Mucosa of rectum (tissue), 2 donors: ENCODE measurements at regions not wholly inside any gene's neighbourhood (a gene's known extent, or its start where the extent isn't known, plus 50 kb on each side); places are given as distances from the start of the nearest gene placed in this dataset.
A peak's percentile ranks its signal among the peaks of the same experiment; 100 is the strongest.
"Not testable (repeated sequence)": the region's sequence is repeated elsewhere in the genome, so short reads cannot be mapped to it uniquely, and the experiment has no call there.

Experiments
- H3K27ac ChIP-seq, 2 donors: one replicate each; pipeline ENCODE4 v1.7.0; 2013; ENCODE audit warnings: inconsistent platforms in 2 of 2, low read depth in 2 of 2, low read length in 2 of 2
- H3K27me3 ChIP-seq, 2 donors: one replicate each; pipeline ENCODE4 v1.7.0; 2013; ENCODE audit warnings: low read length in 2 of 2; ENCODE audit not compliant: control insufficient read depth in 2 of 2, insufficient read depth in 2 of 2
- H3K36me3 ChIP-seq, 2 donors: one replicate each; pipeline ENCODE4 v1.7.0; 2013; ENCODE audit warnings: low read length in 2 of 2; ENCODE audit not compliant: control insufficient read depth in 2 of 2, insufficient read depth in 2 of 2
- H3K4me1 ChIP-seq, 2 donors: one replicate each; pipeline ENCODE4 v1.7.0; 2013; ENCODE audit warnings: low read length in 2 of 2, mild to moderate bottlenecking in 1 of 2; ENCODE audit not compliant: control insufficient read depth in 2 of 2, insufficient read depth in 2 of 2
- H3K4me3 ChIP-seq, 2 donors: one replicate each; pipeline ENCODE4 v1.7.0; 2013; ENCODE audit warnings: low read length in 2 of 2
- H3K9ac ChIP-seq, 2 donors: one replicate each; pipeline ENCODE4 v1.7.0; 2013; ENCODE audit warnings: low read length in 2 of 2, low read depth in 1 of 2, mild to moderate bottlenecking in 1 of 2
- H3K9me3 ChIP-seq, 2 donors: one replicate each; pipeline ENCODE4 v1.7.0; 2013; ENCODE audit warnings: low read length in 2 of 2; ENCODE audit not compliant: control insufficient read depth in 2 of 2
- donor health status: healthy.
- donor health status: Normal muscosa, but diverticular disease.

DNA sequence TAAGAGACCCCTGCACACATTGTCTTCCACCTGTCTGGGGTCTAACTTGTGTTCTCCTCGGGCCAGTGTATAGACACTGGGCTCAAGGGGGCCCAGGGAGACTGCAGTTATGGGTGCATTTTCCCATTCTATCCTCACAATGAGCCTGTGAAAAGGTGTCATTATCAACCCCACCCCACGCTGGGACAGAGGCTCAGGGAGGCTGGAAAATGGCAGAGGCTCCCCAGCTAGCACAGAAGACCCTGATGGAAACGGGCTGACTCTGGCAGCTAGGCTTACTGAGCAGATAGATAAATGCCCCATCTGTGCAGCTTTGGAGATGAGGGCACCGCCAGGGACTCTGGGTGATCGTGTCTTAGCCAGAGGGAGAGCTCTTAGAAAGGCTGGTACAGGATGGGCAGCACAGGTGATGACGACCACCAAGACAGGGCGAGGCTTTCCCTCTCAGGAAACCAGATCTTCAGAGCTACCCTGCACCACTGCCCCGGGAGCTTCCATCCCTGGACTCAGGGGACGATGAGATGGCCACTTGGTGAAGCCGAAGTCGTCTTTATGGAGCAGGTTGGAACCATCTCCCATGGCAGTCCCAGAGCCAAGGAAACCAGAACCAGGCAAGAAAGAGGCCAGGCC is 58.2 kb upstream of the CHST15 start:
- no peaks in the 10 kb centered on the region for H3K9me3 ChIP-seq
- peak overlapping the region in 1 of 2 donors; percentile 56 for H3K27ac ChIP-seq
- H3K36me3 ChIP-seq: no peaks in the 10 kb centered on the region
- no peak overlapping the region for H3K4me3 ChIP-seq
- H3K9ac ChIP-seq: no peak overlapping the region
- peaks cover 21 to 23% of the 10 kb centered on the region in 2 donors for H3K4me1 ChIP-seq
- H3K27me3 ChIP-seq: peaks cover 0 to 2% of the 10 kb centered on the region in 2 donors

DNA sequence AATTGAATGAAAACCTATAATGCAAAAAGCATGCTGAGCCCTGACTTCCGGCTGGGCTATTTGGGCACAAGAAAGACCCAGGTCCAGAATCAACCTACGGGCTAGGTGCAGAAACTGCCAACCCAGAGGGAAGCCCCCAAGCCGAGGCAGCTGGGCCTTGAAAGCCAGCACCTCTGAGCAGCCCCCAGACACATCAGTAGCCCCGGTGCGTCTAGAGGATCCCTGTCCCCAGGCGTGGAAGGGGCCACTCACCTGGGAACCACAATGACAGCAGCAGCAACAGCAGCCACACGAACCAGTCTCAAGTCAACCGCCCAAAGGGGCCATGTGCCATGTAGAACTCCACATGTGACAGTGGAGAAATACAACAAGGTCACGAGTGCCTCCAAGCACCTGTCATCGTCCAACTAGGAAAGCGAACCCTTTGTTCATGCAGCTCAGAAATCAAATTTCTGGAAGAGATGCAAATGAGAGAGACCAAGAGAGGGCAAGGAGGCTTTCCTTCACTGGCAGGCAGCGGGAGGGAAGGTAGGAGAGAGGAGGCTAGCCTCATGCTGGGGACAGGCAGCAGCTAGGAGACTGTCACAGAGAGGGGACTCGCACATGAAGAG is 57.5 kb upstream of the CHST15 start:
- H3K4me1 ChIP-seq: peaks cover 21 to 23% of the 10 kb centered on the region in 2 donors
- no peak overlapping the region for H3K9ac ChIP-seq
- no peak overlapping the region for H3K27ac ChIP-seq
- no peaks in the 10 kb centered on the region for H3K36me3 ChIP-seq
- H3K27me3 ChIP-seq: peaks cover 0 to 2% of the 10 kb centered on the region in 2 donors
- H3K4me3 ChIP-seq: no peak overlapping the region
- no peaks in the 10 kb centered on the region for H3K9me3 ChIP-seq

DNA sequence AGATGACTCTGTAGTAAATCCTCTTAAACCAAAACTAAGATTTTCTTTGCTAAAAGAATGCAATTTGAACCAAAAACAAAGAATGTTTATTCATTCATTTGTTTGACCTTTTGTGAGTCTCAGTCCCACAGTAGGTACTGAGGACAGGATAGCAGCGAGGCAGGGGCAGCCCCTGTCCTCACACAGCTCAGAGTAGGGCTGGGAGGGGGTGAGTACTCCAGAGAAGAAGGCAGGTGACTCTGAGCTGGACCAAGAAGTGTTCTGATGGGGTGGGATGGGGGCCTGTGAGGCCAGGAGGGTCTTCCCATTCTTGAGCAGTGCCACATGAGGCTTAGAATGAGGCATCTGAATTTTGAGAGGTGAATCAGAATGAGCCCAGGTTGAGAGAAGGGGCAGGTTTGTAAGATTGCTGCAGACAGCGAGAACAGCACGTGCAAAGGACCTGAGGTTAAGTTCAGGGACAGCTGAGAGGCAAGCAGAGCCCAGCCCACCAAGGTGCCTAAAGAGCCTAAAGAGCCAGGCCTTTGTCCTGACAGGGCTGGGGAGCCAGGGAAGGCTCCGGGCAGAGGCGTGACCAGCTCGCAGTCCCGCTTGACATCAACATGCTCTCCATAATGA is 56.9 kb upstream of the CHST15 start:
- Histone ChIP-seq H3K4me1 (peaks cover 21 to 23% of the 10 kb centered on the region in 2 donors), H3K36me3 (no peaks in the 10 kb centered on the region), H3K27me3 (peaks cover 0 to 2% of the 10 kb centered on the region in 2 donors), H3K27ac (no peak overlapping the region), H3K4me3 (no peak overlapping the region), H3K9me3 (no peaks in the 10 kb centered on the region), H3K9ac (no peak overlapping the region)

DNA sequence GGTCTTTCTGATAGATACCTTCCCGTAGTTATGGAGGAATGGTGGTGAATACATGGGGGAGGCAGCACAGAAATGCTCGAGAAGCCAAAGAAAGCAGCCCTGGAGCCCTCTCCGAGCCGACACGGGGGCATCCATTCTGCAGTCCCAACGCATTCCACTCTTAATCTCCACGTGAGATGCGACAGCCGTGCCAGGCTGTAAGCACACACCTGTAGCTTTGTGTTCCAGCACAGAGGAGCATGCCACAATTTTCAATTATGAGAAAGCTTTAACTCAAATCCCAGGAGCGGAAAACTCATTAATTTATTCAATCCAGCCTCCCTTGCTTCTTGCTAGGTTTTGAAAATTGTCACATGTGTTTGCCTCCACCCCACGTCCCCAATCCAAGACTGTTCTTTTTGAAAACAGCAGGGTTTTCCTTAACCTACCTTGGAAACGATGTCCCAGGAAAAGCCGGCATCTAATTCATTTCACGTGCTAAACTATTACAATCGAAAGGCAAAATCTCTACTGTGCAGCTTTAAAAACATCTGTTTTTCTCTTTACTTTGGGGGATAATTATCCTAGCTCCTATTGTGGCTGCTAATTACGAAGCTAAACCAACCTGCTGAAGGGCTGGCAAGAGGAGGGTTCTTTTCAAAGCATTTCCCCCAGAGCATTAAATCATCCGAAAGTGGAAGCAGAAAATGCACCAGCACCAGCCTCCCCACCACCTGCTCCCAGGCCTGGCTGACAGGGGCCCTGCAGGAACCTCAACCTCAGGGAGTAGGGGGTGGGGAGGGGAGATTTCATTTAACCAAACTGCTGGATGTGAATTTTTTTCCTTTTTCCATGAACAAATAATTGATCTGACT is 56.0 kb upstream of the CHST15 start:
- H3K27me3 ChIP-seq: peaks cover 0 to 2% of the 10 kb centered on the region in 2 donors
- H3K36me3 ChIP-seq: no peaks in the 10 kb centered on the region
- H3K27ac ChIP-seq: no peak overlapping the region

DNA sequence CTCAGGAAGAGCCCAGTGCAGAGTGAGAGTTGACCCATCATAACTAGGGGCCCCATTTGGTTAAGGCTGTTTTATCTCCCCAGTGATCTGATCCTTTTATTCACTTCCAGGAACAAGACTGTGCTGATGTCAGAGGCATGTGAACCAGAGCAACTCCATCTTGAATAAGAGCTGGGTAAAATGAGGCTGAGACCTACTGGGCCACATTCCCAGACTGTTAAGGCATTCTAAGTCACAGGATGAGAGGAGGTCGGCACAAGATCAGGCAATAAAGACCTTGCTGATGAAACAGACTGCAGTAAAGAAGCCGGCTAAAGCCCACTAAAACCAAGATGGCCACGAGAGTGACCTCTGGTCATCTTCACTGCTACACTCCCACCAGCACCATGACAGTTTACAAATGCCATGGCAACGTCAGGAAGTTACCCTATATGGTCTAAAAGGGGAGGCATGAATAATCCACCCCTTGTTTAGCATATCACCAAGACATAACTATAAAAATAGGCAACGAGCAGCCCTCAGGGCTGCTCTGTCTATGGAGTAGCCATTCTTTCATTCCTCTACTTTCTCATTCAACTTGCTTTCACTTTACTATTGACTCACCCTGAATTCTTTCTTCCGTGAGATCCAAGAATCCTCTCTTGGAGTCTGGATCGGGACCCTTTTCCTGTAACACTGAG is 55.3 kb upstream of the CHST15 start:
- not testable (repeated sequence) for H3K4me3 ChIP-seq, H3K27ac ChIP-seq, H3K36me3 ChIP-seq, H3K9me3 ChIP-seq, H3K9ac ChIP-seq, H3K27me3 ChIP-seq
- peaks cover 20 to 21% of the 10 kb centered on the region in 2 donors for H3K4me1 ChIP-seq

More for the DNA sequence above, 56.0 kb upstream of the CHST15 start:
- H3K9me3 ChIP-seq: no peaks in the 10 kb centered on the region
- no peak overlapping the region for H3K4me3 ChIP-seq
- H3K9ac ChIP-seq: no peak overlapping the region
- peaks cover 21 to 23% of the 10 kb centered on the region in 2 donors for H3K4me1 ChIP-seq

DNA sequence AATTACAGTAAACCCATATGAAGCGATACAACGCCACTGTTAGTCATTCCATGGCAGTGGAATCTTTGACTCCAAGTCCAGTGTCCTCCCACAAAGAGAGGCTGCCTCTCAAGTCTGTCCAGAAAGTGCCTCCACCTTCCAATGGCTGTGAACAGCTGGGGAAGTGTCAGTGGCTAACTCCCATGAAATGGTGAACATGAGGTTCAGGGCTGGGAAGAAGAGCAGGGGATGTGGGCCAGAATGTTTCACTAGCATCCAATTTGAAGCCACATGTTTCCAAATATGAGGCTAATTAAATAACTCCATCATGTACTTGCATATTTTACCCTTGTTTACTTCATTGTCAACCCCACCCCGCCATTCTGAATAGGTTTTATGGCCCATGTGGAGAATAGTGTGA is 53.1 kb upstream of the CHST15 start:
- peaks cover 0 to 3% of the 10 kb centered on the region in 2 donors for H3K4me1 ChIP-seq
- no peaks in the 10 kb centered on the region for H3K9me3 ChIP-seq
- peaks cover 0 to 2% of the 10 kb centered on the region in 2 donors for H3K27me3 ChIP-seq
- no peak overlapping the region for H3K9ac ChIP-seq
- H3K4me3 ChIP-seq: no peak overlapping the region
- no peak overlapping the region for H3K27ac ChIP-seq
- H3K36me3 ChIP-seq: no peaks in the 10 kb centered on the region

DNA sequence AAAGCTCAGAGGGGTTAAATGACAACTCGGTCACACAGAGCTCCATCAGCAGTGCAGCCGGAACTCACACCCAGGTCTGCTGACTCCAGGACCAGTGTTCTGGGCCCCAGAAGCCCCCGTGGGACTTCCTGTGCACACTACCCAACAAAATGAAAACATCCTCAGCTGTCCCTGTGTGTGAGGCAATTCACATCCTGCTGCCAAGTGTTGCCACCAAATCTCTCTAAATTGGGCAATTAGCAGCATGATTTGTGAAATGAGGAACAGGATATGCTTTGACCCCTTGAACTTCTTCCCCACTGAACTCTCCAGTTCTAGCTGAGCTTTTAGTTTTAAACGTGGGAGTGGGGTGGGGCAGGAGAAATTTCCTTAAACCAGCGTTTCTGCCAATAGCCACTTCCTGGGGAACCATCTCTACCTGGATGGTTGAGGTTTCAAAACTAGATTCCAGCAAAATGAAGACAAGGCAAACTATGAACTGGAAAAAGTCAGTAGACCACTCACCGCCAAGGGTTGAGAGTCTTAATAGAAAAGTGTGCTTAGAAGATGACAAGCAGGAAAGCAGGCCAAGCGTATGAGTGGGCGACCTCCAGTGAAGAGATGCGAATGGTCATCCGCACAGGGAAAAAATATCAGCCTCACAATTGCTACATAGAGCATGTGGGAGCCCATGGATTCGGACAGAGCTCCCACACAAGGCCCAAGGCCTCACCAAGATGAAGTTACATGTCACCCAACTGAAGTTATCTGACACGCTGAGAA is 51.9 kb upstream of the CHST15 start:
- H3K9me3 ChIP-seq: no peaks in the 10 kb centered on the region
- H3K4me3 ChIP-seq: no peak overlapping the region
- no peak overlapping the region for H3K27ac ChIP-seq
- no peaks in the 10 kb centered on the region for H3K36me3 ChIP-seq
- no peak overlapping the region for H3K9ac ChIP-seq
- no peaks in the 10 kb centered on the region for H3K27me3 ChIP-seq
- H3K4me1 ChIP-seq: peaks cover 0 to 3% of the 10 kb centered on the region in 2 donors

DNA sequence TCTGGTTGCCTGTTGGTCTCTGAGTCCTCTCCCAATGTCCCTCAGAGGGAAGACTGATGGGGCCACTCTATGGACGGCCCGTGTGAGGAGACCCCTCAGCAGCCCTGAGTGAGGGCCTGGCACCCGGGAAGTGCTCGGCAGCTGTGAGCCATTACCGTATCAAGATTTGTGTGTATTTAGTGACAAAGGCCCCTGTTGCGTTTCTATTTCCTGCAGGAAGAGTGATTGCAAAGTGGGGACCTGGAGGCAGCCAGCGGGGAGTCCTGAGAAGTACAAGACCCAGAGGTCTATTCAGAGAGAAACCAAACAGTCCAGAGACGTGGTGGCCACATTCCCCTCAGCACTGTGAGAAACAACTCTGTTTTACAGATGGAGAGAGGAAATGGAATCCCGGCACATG is 51.1 kb upstream of the CHST15 start:
- Histone ChIP-seq H3K9me3 (no peaks in the 10 kb centered on the region), H3K36me3 (no peaks in the 10 kb centered on the region), H3K27ac (no peak overlapping the region), H3K9ac (no peak overlapping the region), H3K4me3 (no peak overlapping the region), H3K4me1 (peaks cover 0 to 2% of the 10 kb centered on the region in 2 donors), H3K27me3 (no peaks in the 10 kb centered on the region)

DNA sequence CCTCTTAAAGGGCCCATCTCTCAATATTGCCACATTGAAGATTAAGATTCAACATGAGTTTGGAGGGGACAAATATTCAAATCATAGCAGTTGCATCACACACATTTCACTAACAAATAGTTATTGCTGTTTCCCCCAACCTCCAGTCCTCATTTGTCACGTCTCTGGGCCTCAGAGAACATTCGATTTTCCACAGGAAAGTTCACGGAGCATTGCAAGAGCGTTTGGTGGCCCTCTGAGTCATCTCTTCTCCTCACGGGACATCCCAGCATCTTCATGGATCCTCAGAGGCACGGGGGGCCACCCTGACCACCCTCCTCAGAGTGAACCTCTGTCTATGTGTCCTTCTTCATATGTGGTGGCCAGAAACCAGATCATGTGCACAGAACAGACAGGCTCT is 50.3 kb upstream of the CHST15 start:
- H3K4me1 ChIP-seq: no peaks in the 10 kb centered on the region
- no peak overlapping the region for H3K9ac ChIP-seq
- no peaks in the 10 kb centered on the region for H3K36me3 ChIP-seq
- no peak overlapping the region for H3K27ac ChIP-seq
- no peaks in the 10 kb centered on the region for H3K27me3 ChIP-seq
- H3K4me3 ChIP-seq: no peak overlapping the region
- H3K9me3 ChIP-seq: no peaks in the 10 kb centered on the region
